Hepatocyte (in vitro differentiated cells): ENCODE measurements at regions not wholly inside any gene's neighbourhood (a gene's known extent, or its start where the extent isn't known, plus 50 kb on each side); places are given as distances from the start of the nearest gene placed in this dataset.

Source experiments
- DNase-seq: peaks from one replicate; pipeline ENCODE4 v3.0.0-alpha.2; 2016; ENCODE audit warnings: low spot score
- H2AFZ ChIP-seq: fragments of 200-600 bp; sonication (generic); 2 replicates; pipeline ENCODE4 v1.6.0; 2016; ENCODE audit warnings: antibody characterized with exemption, mild to moderate bottlenecking
- H3K27ac ChIP-seq: fragments of 200-600 bp; sonication (generic); 2 replicates; pipeline ENCODE4 v1.5.1; 2016; ENCODE audit warnings: mild to moderate bottlenecking
- H3K27me3 ChIP-seq: fragments of 200-600 bp; sonication (generic); 2 replicates; pipeline ENCODE4 v1.6.1; 2016
- H3K36me3 ChIP-seq: fragments of 200-600 bp; sonication (generic); replicated peaks from 2 replicates; pipeline ENCODE4 v1.5.1; 2016; ENCODE audit warnings: low read depth; ENCODE audit not compliant: insufficient read depth
- H3K4me1 ChIP-seq: fragments of 200-600 bp; sonication (generic); 2 replicates; pipeline ENCODE4 v1.5.1; 2016; ENCODE audit warnings: mild to moderate bottlenecking, moderate library complexity; ENCODE audit not compliant: insufficient read depth
- H3K4me2 ChIP-seq: fragments of 200-600 bp; sonication (generic); 2 replicates; pipeline ENCODE4 v1.6.0; 2016
- H3K4me3 ChIP-seq: fragments of 200-600 bp; sonication (generic); 2 replicates; pipeline ENCODE4 v1.5.1; 2016; ENCODE audit warnings: mild to moderate bottlenecking
- H3K79me2 ChIP-seq: fragments of 200-600 bp; sonication (generic); 2 replicates; pipeline ENCODE4 v1.6.0; 2017; ENCODE audit warnings: mild to moderate bottlenecking
- H3K9me2 ChIP-seq: fragments of 200-600 bp; sonication (generic); replicated peaks from 2 replicates; pipeline ENCODE4 v1.6.0; 2017; ENCODE audit warnings: mild to moderate bottlenecking; ENCODE audit not compliant: insufficient read depth
- H3K9me3 ChIP-seq: fragments of 200-600 bp; sonication (generic); 2 replicates; pipeline ENCODE4 v1.5.1; 2016; ENCODE audit warnings: low read depth, mild to moderate bottlenecking
- H4K20me1 ChIP-seq: fragments of 200-600 bp; sonication (generic); 2 replicates; pipeline ENCODE4 v1.6.0; 2016; ENCODE audit warnings: mild to moderate bottlenecking; ENCODE audit not compliant: insufficient read depth, poor library complexity, severe bottlenecking
- EZH2 ChIP-seq: fragments of 200-600 bp; sonication (generic); IDR thresholded peaks from 2 replicates; pipeline ENCODE4 v1.6.1; 2016; ENCODE audit warnings: antibody characterized with exemption, mild to moderate bottlenecking, borderline replicate concordance
- EZH2phosphoT487 ChIP-seq: fragments of 200-600 bp; sonication (generic); IDR thresholded peaks from one replicate; pipeline ENCODE4 v1.6.1; 2018; ENCODE audit warnings: antibody characterized with exemption, mild to moderate bottlenecking, low read depth, moderate library complexity; ENCODE audit not compliant: unreplicated experiment, severe bottlenecking
- WGBS: methylation state at CpG from one replicate; pipeline ENCODE4 v1.1.6; 2016; ENCODE audit warnings: low lambda C conversion rate; ENCODE audit errors: missing lambda C conversion rate; 5-methylcytosine and 5-hydroxymethylcytosine counted together
- TF ChIP-seq, protein P1 (sequence below): fragments of 200-600 bp; sonication (generic); IDR thresholded peaks from 2 replicates; pipeline ENCODE4 v1.5.1; 2016; ENCODE audit warnings: antibody characterized with exemption, mild to moderate bottlenecking; ENCODE audit not compliant: poor library complexity

- Histone ChIP-seq H3K4me3 (no peak overlapping the region), H3K4me1 (peaks cover under 1% of the 10 kb centered on the region), H3K36me3 (no peaks in the 10 kb centered on the region), H3K27me3 (no peaks in the 10 kb centered on the region), H3K4me2 (no peak overlapping the region), H3K9me3 (no peaks in the 10 kb centered on the region), H2AFZ (no peak overlapping the region), H4K20me1 (no peaks in the 10 kb centered on the region), H3K79me2 (no peaks in the 10 kb centered on the region), H3K9me2 (no peaks in the 10 kb centered on the region), H3K27ac (no peak overlapping the region)
- 93% methylated on average over 5 of the region's 5 CpGs for WGBS
- no peak for TF ChIP-seq EZH2phosphoT487
- TF ChIP-seq, protein P1, sequence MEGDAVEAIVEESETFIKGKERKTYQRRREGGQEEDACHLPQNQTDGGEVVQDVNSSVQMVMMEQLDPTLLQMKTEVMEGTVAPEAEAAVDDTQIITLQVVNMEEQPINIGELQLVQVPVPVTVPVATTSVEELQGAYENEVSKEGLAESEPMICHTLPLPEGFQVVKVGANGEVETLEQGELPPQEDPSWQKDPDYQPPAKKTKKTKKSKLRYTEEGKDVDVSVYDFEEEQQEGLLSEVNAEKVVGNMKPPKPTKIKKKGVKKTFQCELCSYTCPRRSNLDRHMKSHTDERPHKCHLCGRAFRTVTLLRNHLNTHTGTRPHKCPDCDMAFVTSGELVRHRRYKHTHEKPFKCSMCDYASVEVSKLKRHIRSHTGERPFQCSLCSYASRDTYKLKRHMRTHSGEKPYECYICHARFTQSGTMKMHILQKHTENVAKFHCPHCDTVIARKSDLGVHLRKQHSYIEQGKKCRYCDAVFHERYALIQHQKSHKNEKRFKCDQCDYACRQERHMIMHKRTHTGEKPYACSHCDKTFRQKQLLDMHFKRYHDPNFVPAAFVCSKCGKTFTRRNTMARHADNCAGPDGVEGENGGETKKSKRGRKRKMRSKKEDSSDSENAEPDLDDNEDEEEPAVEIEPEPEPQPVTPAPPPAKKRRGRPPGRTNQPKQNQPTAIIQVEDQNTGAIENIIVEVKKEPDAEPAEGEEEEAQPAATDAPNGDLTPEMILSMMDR = no peak
- no peak for TF ChIP-seq EZH2
- DNase-seq = no peak
Observed at GRCh38 chr5:61822584-61822983, 483.4 kb upstream of the KIF2A start.

GRCh38 chr5:61823065-61823464, 482.9 kb upstream of the KIF2A start:
- no peak overlapping the region for H3K4me3 ChIP-seq
- no peak overlapping the region for H3K27ac ChIP-seq
- H3K9me3 ChIP-seq = no peaks in the 10 kb centered on the region
- no peaks in the 10 kb centered on the region for H3K79me2 ChIP-seq
- H3K27me3 ChIP-seq = no peaks in the 10 kb centered on the region
- no peak overlapping the region for H2AFZ ChIP-seq
- no peak overlapping the region for H3K4me2 ChIP-seq
- WGBS = 96% methylated on average over 10 of the region's 10 CpGs
- TF ChIP-seq EZH2phosphoT487 (no peak), EZH2 (no peak)
- TF ChIP-seq, protein P1 = no peak
- no peaks in the 10 kb centered on the region for H4K20me1 ChIP-seq
- H3K36me3 ChIP-seq = no peaks in the 10 kb centered on the region
- no peaks in the 10 kb centered on the region for H3K4me1 ChIP-seq
- DNase-seq = no peak
- no peaks in the 10 kb centered on the region for H3K9me2 ChIP-seq

DNA sequence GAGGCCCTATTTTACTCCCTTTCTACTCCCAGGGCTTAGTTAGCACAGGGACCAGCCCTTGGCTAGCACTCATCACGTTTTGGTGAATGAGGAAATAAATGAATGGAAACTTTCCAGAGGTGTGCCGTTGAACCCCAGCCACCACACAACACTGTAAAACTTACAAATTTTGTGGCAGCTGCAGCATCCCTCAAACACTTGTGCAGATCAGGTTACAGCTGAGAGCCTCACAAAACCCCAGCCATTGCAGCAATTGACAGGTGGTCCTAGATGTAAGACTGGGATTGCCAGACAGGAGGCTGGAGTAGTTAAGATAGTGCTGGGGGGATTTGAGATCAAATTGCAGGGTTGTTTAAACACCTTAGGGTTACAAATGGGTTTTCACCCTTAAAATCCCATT, 482.2 kb upstream of the KIF2A start:
- TF ChIP-seq EZH2 (no peak), EZH2phosphoT487 (no peak)
- TF ChIP-seq, protein P1 = no peak
- no peaks in the 10 kb centered on the region for H3K36me3 ChIP-seq
- H4K20me1 ChIP-seq = no peaks in the 10 kb centered on the region
- H3K4me2 ChIP-seq = no peak overlapping the region
- H3K4me3 ChIP-seq = no peak overlapping the region
- H3K27me3 ChIP-seq = no peaks in the 10 kb centered on the region
- H3K79me2 ChIP-seq = no peaks in the 10 kb centered on the region
- no peak overlapping the region for H3K27ac ChIP-seq
- no peaks in the 10 kb centered on the region for H3K4me1 ChIP-seq
- H3K9me3 ChIP-seq = no peaks in the 10 kb centered on the region
- no peak for DNase-seq
- H2AFZ ChIP-seq = no peak overlapping the region
- WGBS = 56% methylated on average over 2 of the region's 2 CpGs
- H3K9me2 ChIP-seq = no peaks in the 10 kb centered on the region

GRCh38 chr5:61824396-61824795, 481.6 kb upstream of the KIF2A start:
- WGBS = 91% methylated on average over 4 of the region's 4 CpGs
- H3K9me2 ChIP-seq = no peaks in the 10 kb centered on the region
- no peaks in the 10 kb centered on the region for H4K20me1 ChIP-seq
- H3K79me2 ChIP-seq = no peaks in the 10 kb centered on the region
- H3K27ac ChIP-seq = no peak overlapping the region
- H2AFZ ChIP-seq = no peak overlapping the region
- DNase-seq = no peak
- no peaks in the 10 kb centered on the region for H3K36me3 ChIP-seq
- H3K4me1 ChIP-seq = no peaks in the 10 kb centered on the region
- no peaks in the 10 kb centered on the region for H3K9me3 ChIP-seq
- TF ChIP-seq, protein P1 = no peak
- TF ChIP-seq EZH2 (no peak), EZH2phosphoT487 (no peak)
- no peak overlapping the region for H3K4me2 ChIP-seq
- no peaks in the 10 kb centered on the region for H3K27me3 ChIP-seq
- no peak overlapping the region for H3K4me3 ChIP-seq
